ENCODE measurements at regions not wholly inside any gene's neighbourhood (a gene's known extent, or its start where the extent isn't known, plus 50 kb on each side); places are given as distances from the start of the nearest gene placed in this dataset.

DNA sequence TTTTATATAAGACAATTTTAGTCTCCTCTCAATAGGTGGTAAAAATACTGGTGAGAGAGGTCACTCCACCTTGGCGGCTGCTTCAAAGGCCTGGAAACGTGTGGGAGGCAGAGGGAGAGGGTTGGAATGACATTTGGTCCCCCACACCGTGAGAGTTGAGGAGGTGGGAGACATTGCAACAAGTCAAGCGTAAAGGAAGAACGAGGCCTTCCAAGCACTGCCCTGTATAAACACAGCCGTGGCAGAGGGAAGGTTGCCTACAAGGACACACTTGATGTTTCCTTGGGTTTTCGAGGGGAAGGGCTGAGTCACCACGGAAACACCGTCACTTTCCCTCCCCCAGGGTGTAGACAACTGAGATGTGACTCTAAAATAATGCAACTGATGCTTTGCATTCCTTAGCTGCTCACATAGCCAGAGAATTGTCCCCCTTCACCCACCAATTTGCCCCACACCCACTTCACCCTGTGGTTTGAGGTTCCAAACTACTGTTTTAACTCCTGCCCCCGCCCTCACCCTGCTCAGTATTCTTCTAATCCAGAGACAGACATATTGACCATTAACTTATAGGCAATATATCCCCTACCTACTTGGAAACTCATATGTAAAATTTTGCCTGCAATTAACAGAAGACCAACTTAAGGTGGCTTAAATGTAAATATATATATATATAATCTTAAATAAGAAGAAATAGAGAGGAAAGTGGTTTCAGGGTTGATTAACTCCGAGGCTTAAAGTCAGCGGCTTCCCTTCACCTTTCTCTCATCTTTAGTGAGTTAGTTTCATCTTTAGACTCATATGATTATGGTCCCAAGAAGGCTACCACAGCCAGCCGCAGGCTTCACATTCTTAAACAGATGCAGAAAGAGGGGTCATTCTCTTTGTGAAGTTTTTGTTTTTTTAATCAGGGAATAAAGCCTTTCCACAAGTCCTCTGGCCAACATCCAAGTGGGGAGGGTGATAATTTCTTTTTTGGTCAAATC is 54.1 kb upstream of the BDNF start:
- ChIA-PET CTCF (no interaction called here), POLR2A (interaction anchor here (0.7 kb wide), 1 partner anchor 588 kb away, joined by 3 read pairs; no protein-coding TSS in a partner anchor)
- H3K4me3 ChIP-seq (ENCODE audit: low read depth, low read length): no peak overlapping the region
- DNase-seq (ENCODE audit: low read depth): peak; percentile 4
- no peaks in the 10 kb centered on the region for H3K27me3 ChIP-seq (ENCODE audit: control insufficient read depth, insufficient read depth, low read length)
- TF ChIP-seq CTCF (IDR thresholded peaks at IDR 0.05; ENCODE audit: insufficient read depth, low read depth, low read length): no peak
- H3K36me3 ChIP-seq (ENCODE audit: control insufficient read depth, insufficient read depth, low read length): no peaks in the 10 kb centered on the region

Data from BJ (cell line).